Thyroid gland (tissue), 4 donors: ENCODE measurements at regions not wholly inside any gene's neighbourhood (a gene's known extent, or its start where the extent isn't known, plus 50 kb on each side); places are given as distances from the start of the nearest gene placed in this dataset.
"Not testable (repeated sequence)": the region's sequence is repeated elsewhere in the genome, so short reads cannot be mapped to it uniquely, and the experiment has no call there.

Experiments
- DNase-seq, 2 donors: peaks; one replicate each; pipeline ENCODE4 v3.0.0-alpha.2; 2019
- H3K27ac ChIP-seq, 3 donors: fragments of 200-600 bp; sonication (generic); 1 replicate in 2 of 3; 2 replicates in 1 of 3; pipeline ENCODE4 v1.5.1; 2016 to 2019; ENCODE audit warnings: mild to moderate bottlenecking in 1 of 3, moderate library complexity in 1 of 3
- H3K27me3 ChIP-seq: fragments of 200-600 bp; sonication (generic); one replicate; pipeline ENCODE4 v1.5.1; 2019
- H3K36me3 ChIP-seq, 2 donors: fragments of 200-600 bp; sonication (generic); one replicate each; pipeline ENCODE4 v1.5.1; 2016 to 2019
- H3K4me1 ChIP-seq, 2 donors: fragments of 200-600 bp; sonication (generic); one replicate each; pipeline ENCODE4 v1.5.1; 2017 to 2019
- H3K4me3 ChIP-seq, 3 donors: fragments of 200-600 bp; sonication (generic); replicated peaks in 1 of 3; 1 replicate in 2 of 3; 2 replicates in 1 of 3; pipeline ENCODE4 v1.5.1; 2016; ENCODE audit warnings: mild to moderate bottlenecking in 1 of 3
- H3K9me3 ChIP-seq: fragments of 200-600 bp; sonication (generic); one replicate; pipeline ENCODE4 v1.5.1; 2017
- CTCF ChIP-seq, 6 experiments: fragments of 200-600 bp in 3 of 6; fragments of 450-650 bp in 3 of 6; sonication (generic) in 3 of 6; IDR thresholded peaks; one replicate each; pipeline ENCODE4 v1.5.1; 2016 to 2019; ENCODE audit warnings: antibody characterized with exemption in 6 of 6, mild to moderate bottlenecking in 2 of 6, inconsistent platforms in 1 of 6, moderate library complexity in 1 of 6
- POLR2A ChIP-seq, 2 donors: fragments of 450-650 bp; IDR thresholded peaks; one replicate each; pipeline ENCODE4 v1.6.1; 2017; ENCODE audit warnings: antibody characterized with exemption in 2 of 2, mild to moderate bottlenecking in 2 of 2, moderate library complexity in 1 of 2
- WGBS, 2 donors: methylation state at CpG; one replicate each; pipeline ENCODE4 v1.1.5; 2017; 5-methylcytosine and 5-hydroxymethylcytosine counted together
- intact Hi-C: fragments of 100-400 bp; cut with DNase I; formaldehyde crosslinking; loops from one replicate; pipeline ENCODE4 v1.15.1; 2023

DNA sequence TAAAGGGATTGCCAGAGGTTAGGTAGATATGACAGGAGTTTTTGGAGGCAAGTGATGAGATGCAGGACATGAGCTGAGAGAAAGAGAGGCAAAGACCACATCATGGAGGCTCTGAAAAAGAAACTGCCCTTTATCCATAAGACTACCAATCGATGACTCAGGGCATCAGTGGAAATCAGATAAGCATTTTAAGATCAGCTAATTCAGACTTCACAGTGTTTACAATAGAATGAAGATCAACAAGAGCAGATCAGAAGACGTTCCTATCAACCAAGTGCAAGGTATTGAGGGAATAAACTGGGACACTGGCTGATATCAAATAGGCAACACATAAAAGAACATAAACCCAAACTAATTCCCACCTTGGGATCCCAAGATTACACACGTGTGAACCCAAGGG, 227.2 kb downstream of the SLCO4C1 start:
- Histone ChIP-seq H3K36me3 (no peaks in the 10 kb centered on the region), H3K9me3 (no peaks in the 10 kb centered on the region), H3K4me1 (no peaks in the 10 kb centered on the region), H3K27ac (no peak overlapping the region), H3K4me3 (no peak overlapping the region), H3K27me3 (no peaks in the 10 kb centered on the region)
- no peak for DNase-seq
- intact Hi-C loops, result no loop called here
- TF ChIP-seq POLR2A (IDR thresholded peaks at IDR 0.05) (no peak), CTCF (IDR thresholded peaks at IDR 0.05) (no peak)
- 61 to 70% methylated on average over 3 of the region's 3 CpGs for whole genome bisulfite sequencing, 2 donors

- intact Hi-C loops, result no loop called here
- H3K4me3 ChIP-seq, result no peak overlapping the region
- no peak for TF ChIP-seq POLR2A (IDR thresholded peaks at IDR 0.05)
- TF ChIP-seq CTCF (IDR thresholded peaks at IDR 0.05), result no peak
Observed at GRCh38 chr5:102049517-102049916, 246.6 kb downstream of the SLCO4C1 start.

DNA sequence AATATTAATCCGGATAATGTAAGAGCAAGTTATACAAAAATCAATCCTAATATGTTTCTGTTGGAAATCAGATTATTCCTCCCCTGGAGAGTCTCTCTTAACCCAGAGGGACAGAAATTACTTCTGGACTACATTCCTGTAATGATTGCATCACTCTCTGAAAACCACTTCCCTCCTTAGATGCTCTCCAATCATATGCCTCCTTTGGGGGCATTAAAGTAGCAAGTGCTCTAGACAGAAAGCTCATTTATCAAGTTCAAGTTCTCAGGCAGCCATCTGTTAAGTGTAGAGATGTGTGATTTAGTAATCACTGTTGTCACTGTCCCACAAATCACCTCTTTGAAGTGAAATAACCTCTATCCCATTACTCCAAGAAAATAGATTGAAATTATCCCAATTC, 247.1 kb downstream of the SLCO4C1 start:
- 86 to 87% methylated on average over 1 of the region's 1 CpG for WGBS, 2 donors
- TF ChIP-seq CTCF (IDR thresholded peaks at IDR 0.05), result no peak
- no peaks in the 10 kb centered on the region for H3K9me3 ChIP-seq
- no peak overlapping the region for H3K27ac ChIP-seq
- H3K36me3 ChIP-seq, result no peaks in the 10 kb centered on the region
- H3K27me3 ChIP-seq, result no peaks in the 10 kb centered on the region
- no peak for DNase-seq
- H3K4me3 ChIP-seq, result no peak overlapping the region
- intact Hi-C loops, result no loop called here
- H3K4me1 ChIP-seq, result no peaks in the 10 kb centered on the region

More at GRCh38 chr5:102049517-102049916, 246.6 kb downstream of the SLCO4C1 start:
- Histone ChIP-seq H3K27me3 (no peaks in the 10 kb centered on the region), H3K9me3 (no peaks in the 10 kb centered on the region), H3K4me1 (no peaks in the 10 kb centered on the region), H3K36me3 (no peaks in the 10 kb centered on the region), H3K27ac (no peak overlapping the region)
- no peak for DNase-seq

- H3K4me3 ChIP-seq, H3K27me3 ChIP-seq, DNase-seq, H3K4me1 ChIP-seq, H3K27ac ChIP-seq, H3K9me3 ChIP-seq, intact Hi-C loops, H3K36me3 ChIP-seq: not testable (repeated sequence)
Observed at GRCh38 chr5:102047073-102047472, 249.0 kb downstream of the SLCO4C1 start.

DNA sequence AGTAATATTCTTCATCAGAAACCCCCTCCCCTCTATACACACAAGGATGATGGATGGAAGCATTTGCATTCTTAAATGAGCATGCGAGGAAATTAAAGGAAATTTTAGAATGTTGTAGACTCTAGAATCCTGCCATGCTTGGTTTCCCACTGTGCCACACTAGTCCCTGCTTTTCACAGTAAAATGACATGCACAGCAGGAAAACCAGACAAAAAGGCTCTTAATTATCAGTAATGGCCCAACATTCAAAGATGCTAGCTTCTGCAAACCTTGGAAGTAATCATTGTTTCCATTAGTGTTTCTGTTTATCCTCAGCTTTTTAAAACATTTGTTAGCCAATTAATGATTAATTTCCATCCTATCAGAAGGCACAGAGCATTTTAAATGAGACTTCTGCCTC, 255.8 kb downstream of the SLCO4C1 start:
- intact Hi-C loops, result no loop called here
- no peaks in the 10 kb centered on the region for H3K9me3 ChIP-seq
- no peak for DNase-seq
- H3K36me3 ChIP-seq, result no peaks in the 10 kb centered on the region
- H3K4me1 ChIP-seq, result peaks cover 9 to 18% of the 10 kb centered on the region in 2 donors
- H3K27ac ChIP-seq, result no peak overlapping the region
- 83 to 93% methylated on average over 1 of the region's 1 CpG for WGBS, 2 donors
- no peak for TF ChIP-seq CTCF (IDR thresholded peaks at IDR 0.05)
- TF ChIP-seq POLR2A (IDR thresholded peaks at IDR 0.05), result no peak
- no peaks in the 10 kb centered on the region for H3K27me3 ChIP-seq
- no peak overlapping the region for H3K4me3 ChIP-seq

DNA sequence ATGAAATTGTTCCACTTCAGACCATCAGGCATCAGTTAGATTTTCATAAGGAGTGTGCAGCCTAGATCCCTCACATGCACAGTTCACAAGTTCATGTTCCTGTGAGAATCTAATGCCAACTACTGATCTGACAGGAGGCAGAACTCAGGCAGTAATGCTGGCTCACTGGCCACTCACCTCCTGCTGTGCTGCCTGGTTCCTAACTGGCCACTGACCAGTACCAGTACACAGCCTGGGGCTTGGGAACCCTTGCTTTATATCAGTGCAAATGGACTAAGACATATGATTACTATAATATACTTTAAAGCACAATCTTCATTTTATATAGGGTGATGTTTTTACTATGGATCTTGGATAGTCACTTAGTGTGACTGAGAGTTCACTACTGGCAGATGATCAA, 259.2 kb downstream of the SLCO4C1 start:
- no peaks in the 10 kb centered on the region for H3K27me3 ChIP-seq
- intact Hi-C loops, result no loop called here
- DNase-seq, result peak; percentile 21 to 30
- no peak overlapping the region for H3K4me3 ChIP-seq
- no peaks in the 10 kb centered on the region for H3K36me3 ChIP-seq
- H3K27ac ChIP-seq, result peak overlapping the region in 2 of 3 donors; percentile 29 to 48
- H3K9me3 ChIP-seq, result no peaks in the 10 kb centered on the region
- H3K4me1 ChIP-seq, result peaks cover 9 to 18% of the 10 kb centered on the region in 2 donors
- no peak for TF ChIP-seq CTCF (IDR thresholded peaks at IDR 0.05)
- TF ChIP-seq POLR2A (IDR thresholded peaks at IDR 0.05), result no peak
